Naive B cell (primary cell): ENCODE measurements at regions not wholly inside any gene's neighbourhood (a gene's known extent, or its start where the extent isn't known, plus 50 kb on each side); places are given as distances from the start of the nearest gene placed in this dataset.
A peak's percentile ranks its signal among the peaks of the same experiment; 100 is the strongest.

Experiments
- ATAC-seq, 2 donors: fragments of 150-1000 bp; cut with Tn5 transposase; 2 replicates each; pipeline ENCODE4 v1.10.0; 2021; ENCODE audit warnings: low read depth in 2 of 2, mild to moderate bottlenecking in 2 of 2, moderate library complexity in 2 of 2
- DNase-seq: peaks from one replicate; pipeline ENCODE4 v3.0.0; 2022
- H3K27ac Mint-ChIP-seq, 6 donors: one replicate each; pipeline ENCODE4 v1.8.0; 2020 to 2022; ENCODE audit warnings: mild to moderate bottlenecking in 6 of 6, mixed read lengths in 6 of 6, moderate library complexity in 5 of 6, inconsistent platforms in 2 of 6
- H3K27me3 Mint-ChIP-seq, 3 donors: one replicate each; pipeline ENCODE4 v1.8.0; 2021 to 2022; ENCODE audit warnings: mixed read lengths in 3 of 3, mild to moderate bottlenecking in 1 of 3
- H3K36me3 Mint-ChIP-seq, 2 donors: one replicate each; pipeline ENCODE4 v1.8.0; 2020 to 2022; ENCODE audit warnings: mixed read lengths in 2 of 2, inconsistent platforms in 1 of 2, mild to moderate bottlenecking in 1 of 2
- H3K4me1 Mint-ChIP-seq, 3 donors: one replicate each; pipeline ENCODE4 v1.8.0; 2020 to 2022; ENCODE audit warnings: mixed read lengths in 3 of 3, inconsistent platforms in 1 of 3, mild to moderate bottlenecking in 1 of 3, moderate library complexity in 1 of 3
- H3K4me3 Mint-ChIP-seq, 8 donors: one replicate each; pipeline ENCODE4 v1.8.0; 2020 to 2022; ENCODE audit warnings: mild to moderate bottlenecking in 8 of 8, mixed read lengths in 8 of 8, moderate library complexity in 8 of 8, inconsistent platforms in 2 of 8
- H3K9me3 Mint-ChIP-seq, 7 donors: one replicate each; pipeline ENCODE4 v1.8.0; 2020 to 2022; ENCODE audit warnings: mixed read lengths in 7 of 7, mild to moderate bottlenecking in 5 of 7, inconsistent platforms in 2 of 7, moderate library complexity in 1 of 7

GRCh38 chr4:26069218-26069617, 155.2 kb downstream of the SMIM20 start:
- Mint-ChIP-seq H3K36me3 (no peaks in the 10 kb centered on the region), H3K4me1 (peaks cover 0 to 2% (median under 1%) of the 10 kb centered on the region in 3 donors), H3K4me3 (no peak overlapping the region), H3K27ac (no peak overlapping the region), H3K9me3 (peaks cover 0 to 2% (median 0%) of the 10 kb centered on the region in 7 donors), H3K27me3 (peaks cover 7 to 23% (median 18%) of the 10 kb centered on the region in 3 donors)
- ATAC-seq (no peak), DNase-seq (no peak)

- Mint-ChIP-seq H3K27ac (peak overlapping the region in 3 of 6 donors; percentile 36 to 80 (median 65)), H3K4me1 (peaks cover 6 to 10% (median 7%) of the 10 kb centered on the region in 3 donors), H3K4me3 (no peak overlapping the region), H3K9me3 (peaks cover 0 to 4% (median 0%) of the 10 kb centered on the region in 7 donors), H3K27me3 (peaks cover 3 to 15% (median 8%) of the 10 kb centered on the region in 3 donors), H3K36me3 (no peaks in the 10 kb centered on the region)
- DNase-seq (no peak), ATAC-seq (no peak)
These were observed 157.7 kb downstream of the SMIM20 start for GRCh38 chr4:26071688-26072087.

- H3K27ac Mint-ChIP-seq, result peak overlapping the region; percentile 11 to 90 (median 66)
These were observed 160.0 kb downstream of the SMIM20 start for GRCh38 chr4:26073886-26074560.

GRCh38 chr4:26074712-26075430, 160.9 kb downstream of the SMIM20 start:
- H3K4me3 Mint-ChIP-seq, result no peak overlapping the region
- ATAC-seq (peak; percentile 95 to 97), DNase-seq (peak; percentile 57)
- H3K27me3 Mint-ChIP-seq, result peaks cover 0 to 9% (median 0%) of the 10 kb centered on the region in 3 donors
- peaks cover 6 to 10% (median 7%) of the 10 kb centered on the region in 3 donors for H3K4me1 Mint-ChIP-seq
- no peaks in the 10 kb centered on the region for H3K36me3 Mint-ChIP-seq
- H3K9me3 Mint-ChIP-seq, result peaks cover 0 to 5% (median 0%) of the 10 kb centered on the region in 7 donors
- H3K27ac Mint-ChIP-seq, result peak overlapping the region; percentile 5 to 94 (median 73)

More at GRCh38 chr4:26073886-26074560, 160.0 kb downstream of the SMIM20 start:
- peaks cover 0 to 5% (median 0%) of the 10 kb centered on the region in 7 donors for H3K9me3 Mint-ChIP-seq
- ATAC-seq (no peak), DNase-seq (no peak)
- H3K4me1 Mint-ChIP-seq, result peaks cover 6 to 10% (median 7%) of the 10 kb centered on the region in 3 donors
- no peaks in the 10 kb centered on the region for H3K36me3 Mint-ChIP-seq
- peaks cover 0 to 9% (median 0%) of the 10 kb centered on the region in 3 donors for H3K27me3 Mint-ChIP-seq
- no peak overlapping the region for H3K4me3 Mint-ChIP-seq

- Mint-ChIP-seq H3K4me1 (peaks cover 6 to 10% (median 7%) of the 10 kb centered on the region in 3 donors), H3K4me3 (no peak overlapping the region), H3K9me3 (peaks cover 0 to 5% (median 0%) of the 10 kb centered on the region in 7 donors), H3K36me3 (no peaks in the 10 kb centered on the region), H3K27ac (peak overlapping the region in 3 of 6 donors; percentile 10 to 89 (median 51)), H3K27me3 (peaks cover 3 to 13% (median 7%) of the 10 kb centered on the region in 3 donors)
- ATAC-seq (no peak), DNase-seq (no peak)
These were observed 161.6 kb downstream of the SMIM20 start for GRCh38 chr4:26075583-26075982.

- no peak overlapping the region for H3K4me3 Mint-ChIP-seq
These were observed 162.1 kb downstream of the SMIM20 start for GRCh38 chr4:26076000-26076587.

GRCh38 chr4:26076896-26077295, 162.9 kb downstream of the SMIM20 start:
- Mint-ChIP-seq H3K27ac (peak overlapping the region in 1 of 6 donors; percentile 89), H3K27me3 (peaks cover 11 to 21% (median 14%) of the 10 kb centered on the region in 3 donors), H3K4me1 (peaks cover 6 to 10% (median 7%) of the 10 kb centered on the region in 3 donors), H3K9me3 (peaks cover 0 to 5% (median 0%) of the 10 kb centered on the region in 7 donors), H3K4me3 (no peak overlapping the region), H3K36me3 (no peaks in the 10 kb centered on the region)
- DNase-seq, result no peak
- no peak for ATAC-seq

More at GRCh38 chr4:26076000-26076587, 162.1 kb downstream of the SMIM20 start:
- Mint-ChIP-seq H3K27me3 (peaks cover 9 to 18% (median 9%) of the 10 kb centered on the region in 3 donors), H3K27ac (peak overlapping the region in 2 of 6 donors; percentile 10 to 89), H3K9me3 (peaks cover 0 to 5% (median 0%) of the 10 kb centered on the region in 7 donors), H3K4me1 (peaks cover 6 to 10% (median 7%) of the 10 kb centered on the region in 3 donors), H3K36me3 (no peaks in the 10 kb centered on the region)
- no peak for DNase-seq
- ATAC-seq, result no peak

- peak overlapping the region in 1 of 6 donors; percentile 52 for H3K27ac Mint-ChIP-seq
- peaks cover 6 to 10% (median 7%) of the 10 kb centered on the region in 3 donors for H3K4me1 Mint-ChIP-seq
- peaks cover 0 to 5% (median 0%) of the 10 kb centered on the region in 7 donors for H3K9me3 Mint-ChIP-seq
- no peaks in the 10 kb centered on the region for H3K36me3 Mint-ChIP-seq
- H3K27me3 Mint-ChIP-seq, result peaks cover 15 to 21% (median 20%) of the 10 kb centered on the region in 3 donors
- no peak overlapping the region for H3K4me3 Mint-ChIP-seq
- DNase-seq (no peak), ATAC-seq (no peak)
These were observed 163.7 kb downstream of the SMIM20 start for GRCh38 chr4:26077756-26078155.

- ATAC-seq, result no peak
- Mint-ChIP-seq H3K4me1 (no peaks in the 10 kb centered on the region), H3K27ac (no peak overlapping the region)
These were observed 167.0 kb downstream of the SMIM20 start for GRCh38 chr4:26080870-26081628.

GRCh38 chr4:26081795-26082498, 167.9 kb downstream of the SMIM20 start:
- H3K36me3 Mint-ChIP-seq, result no peaks in the 10 kb centered on the region
- no peaks in the 10 kb centered on the region for H3K9me3 Mint-ChIP-seq
- peaks cover 29 to 46% (median 45%) of the 10 kb centered on the region in 3 donors for H3K27me3 Mint-ChIP-seq
- no peak overlapping the region for H3K4me3 Mint-ChIP-seq
- no peaks in the 10 kb centered on the region for H3K4me1 Mint-ChIP-seq
- peak; percentile 56 to 58 for ATAC-seq
- peak; percentile 13 for DNase-seq
- no peak overlapping the region for H3K27ac Mint-ChIP-seq

More at GRCh38 chr4:26080870-26081628, 167.0 kb downstream of the SMIM20 start:
- H3K27me3 Mint-ChIP-seq, result peaks cover 29 to 46% (median 45%) of the 10 kb centered on the region in 3 donors
- DNase-seq, result no peak
- no peak overlapping the region for H3K4me3 Mint-ChIP-seq
- H3K9me3 Mint-ChIP-seq, result peaks cover 0 to 5% (median 0%) of the 10 kb centered on the region in 7 donors
- H3K36me3 Mint-ChIP-seq, result no peaks in the 10 kb centered on the region

- peaks cover 29 to 46% (median 45%) of the 10 kb centered on the region in 3 donors for H3K27me3 Mint-ChIP-seq
These were observed 168.5 kb downstream of the SMIM20 start for GRCh38 chr4:26082565-26082964.

GRCh38 chr4:26083987-26084386, 170.0 kb downstream of the SMIM20 start:
- Mint-ChIP-seq H3K4me3 (no peak overlapping the region), H3K27ac (peak overlapping the region in 1 of 6 donors; percentile 25), H3K4me1 (peaks cover 13 to 16% (median 14%) of the 10 kb centered on the region in 3 donors), H3K27me3 (peaks cover 33 to 45% (median 38%) of the 10 kb centered on the region in 3 donors), H3K9me3 (no peaks in the 10 kb centered on the region), H3K36me3 (no peaks in the 10 kb centered on the region)
- ATAC-seq, result no peak
- DNase-seq, result no peak

More at GRCh38 chr4:26082565-26082964, 168.5 kb downstream of the SMIM20 start:
- no peak overlapping the region for H3K4me3 Mint-ChIP-seq
- no peaks in the 10 kb centered on the region for H3K9me3 Mint-ChIP-seq
- ATAC-seq (no peak), DNase-seq (no peak)
- H3K36me3 Mint-ChIP-seq, result no peaks in the 10 kb centered on the region
- H3K27ac Mint-ChIP-seq, result no peak overlapping the region
- H3K4me1 Mint-ChIP-seq, result peaks cover 0 to 2% (median under 1%) of the 10 kb centered on the region in 3 donors
